HEK293 (cell line): ENCODE measurements at regions not wholly inside any gene's neighbourhood (a gene's known extent, or its start where the extent isn't known, plus 50 kb on each side); places are given as distances from the start of the nearest gene placed in this dataset.

Experiments
- EGR2 ChIP-seq: fragments of 450-650 bp; formaldehyde crosslinking; IDR thresholded peaks from 2 replicates; pipeline ENCODE4 v1.5.1; 2016; ENCODE audit warnings: low read depth, missing biosample characterization, missing genetic modification characterization
- MEIS1 ChIP-seq: sonication (generic); formaldehyde crosslinking; IDR thresholded peaks from 2 replicates; pipeline ENCODE4 v1.8.1; 2022; ENCODE audit warnings: missing genetic modification reagents, mild to moderate bottlenecking, borderline replicate concordance
- MYNN ChIP-seq: fragments of 450-650 bp; formaldehyde crosslinking; IDR thresholded peaks from 2 replicates; pipeline ENCODE4 v1.5.1; 2016; ENCODE audit warnings: missing biosample characterization, missing genetic modification characterization, borderline replicate concordance
- REST ChIP-seq: fragments of 450-650 bp; formaldehyde crosslinking; IDR thresholded peaks from 2 replicates; pipeline ENCODE4 v1.5.1; 2016; ENCODE audit warnings: missing biosample characterization, missing genetic modification characterization
- SP3 ChIP-seq: fragments of 450-650 bp; formaldehyde crosslinking; IDR thresholded peaks from 2 replicates; pipeline ENCODE4 v1.5.1; 2016; ENCODE audit warnings: missing biosample characterization, missing genetic modification characterization
- ZBTB1 ChIP-seq: fragments of 450-650 bp; formaldehyde crosslinking; IDR thresholded peaks from 2 replicates; pipeline ENCODE4 v1.5.1; 2016; ENCODE audit warnings: missing biosample characterization, missing genetic modification characterization
- ZEB2 ChIP-seq: fragments of 450-650 bp; formaldehyde crosslinking; IDR thresholded peaks from 2 replicates; pipeline ENCODE4 v1.5.1; 2016; ENCODE audit warnings: missing biosample characterization, missing genetic modification characterization
- ZNF10 ChIP-seq: fragments of 450-650 bp; formaldehyde crosslinking; IDR thresholded peaks from 2 replicates; pipeline ENCODE4 v1.5.1; 2017; ENCODE audit warnings: missing biosample characterization, missing genetic modification characterization
- ZNF155 ChIP-seq: fragments of 450-650 bp; formaldehyde crosslinking; IDR thresholded peaks from 2 replicates; pipeline ENCODE4 v1.5.1; 2016; ENCODE audit warnings: missing biosample characterization, missing genetic modification characterization
- ZNF174 ChIP-seq: fragments of 450-650 bp; formaldehyde crosslinking; IDR thresholded peaks from 2 replicates; pipeline ENCODE4 v1.5.0; 2017; ENCODE audit warnings: missing biosample characterization, mild to moderate bottlenecking, missing genetic modification characterization
- ZNF221 ChIP-seq: fragments of 450-650 bp; formaldehyde crosslinking; IDR thresholded peaks from 2 replicates; pipeline ENCODE4 v1.5.1; 2017; ENCODE audit warnings: missing biosample characterization, missing genetic modification characterization, borderline replicate concordance
- ZNF23 ChIP-seq: fragments of 450-650 bp; formaldehyde crosslinking; IDR thresholded peaks from 2 replicates; pipeline ENCODE4 v1.5.1; 2016; ENCODE audit warnings: missing biosample characterization, missing genetic modification characterization, borderline replicate concordance
- ZNF426 ChIP-seq: fragments of 450-650 bp; formaldehyde crosslinking; IDR thresholded peaks from 2 replicates; pipeline ENCODE4 v1.5.1; 2017; ENCODE audit warnings: missing biosample characterization, missing genetic modification characterization, mild to moderate bottlenecking, inconsistent platforms, moderate library complexity
- ZNF529 ChIP-seq: fragments of 450-650 bp; formaldehyde crosslinking; IDR thresholded peaks from 2 replicates; pipeline ENCODE4 v1.5.1; 2017; ENCODE audit warnings: missing genetic modification characterization, missing biosample characterization; ENCODE audit not compliant: insufficient replicate concordance
- ZNF548 ChIP-seq: fragments of 450-650 bp; formaldehyde crosslinking; IDR thresholded peaks from 2 replicates; pipeline ENCODE4 v1.5.1; 2016; ENCODE audit warnings: missing biosample characterization, missing genetic modification characterization
- ZNF580 ChIP-seq: fragments of 450-650 bp; formaldehyde crosslinking; IDR thresholded peaks from 2 replicates; pipeline ENCODE4 v1.5.1; 2016; ENCODE audit warnings: missing biosample characterization, missing genetic modification characterization
- ZNF654 ChIP-seq: fragments of 450-650 bp; formaldehyde crosslinking; IDR thresholded peaks from 2 replicates; pipeline ENCODE4 v1.5.1; 2016; ENCODE audit warnings: low read depth, missing biosample characterization, missing genetic modification characterization
- ZNF658 ChIP-seq: fragments of 450-650 bp; formaldehyde crosslinking; IDR thresholded peaks from 2 replicates; pipeline ENCODE4; 2016; ENCODE audit warnings: missing biosample characterization, missing genetic modification characterization
- ZNF660 ChIP-seq: fragments of 450-650 bp; IDR thresholded peaks from 2 replicates; pipeline ENCODE4 v1.5.1; 2018; ENCODE audit warnings: missing biosample characterization, mild to moderate bottlenecking, missing genetic modification characterization
- ZNF670 ChIP-seq: fragments of 450-650 bp; formaldehyde crosslinking; IDR thresholded peaks from 2 replicates; pipeline ENCODE4 v1.5.1; 2016; ENCODE audit warnings: missing biosample characterization, missing genetic modification characterization, low read depth
- TF ChIP-seq, protein P1 (sequence below): fragments of 450-650 bp; formaldehyde crosslinking; IDR thresholded peaks from 2 replicates; pipeline ENCODE4 v1.5.1; 2016; ENCODE audit warnings: missing biosample characterization, missing genetic modification characterization
- TF ChIP-seq, protein P2 (sequence below): fragments of 450-650 bp; formaldehyde crosslinking; IDR thresholded peaks from 2 replicates; pipeline ENCODE4 v1.5.1; 2016; ENCODE audit warnings: missing biosample characterization, missing genetic modification characterization

DNA sequence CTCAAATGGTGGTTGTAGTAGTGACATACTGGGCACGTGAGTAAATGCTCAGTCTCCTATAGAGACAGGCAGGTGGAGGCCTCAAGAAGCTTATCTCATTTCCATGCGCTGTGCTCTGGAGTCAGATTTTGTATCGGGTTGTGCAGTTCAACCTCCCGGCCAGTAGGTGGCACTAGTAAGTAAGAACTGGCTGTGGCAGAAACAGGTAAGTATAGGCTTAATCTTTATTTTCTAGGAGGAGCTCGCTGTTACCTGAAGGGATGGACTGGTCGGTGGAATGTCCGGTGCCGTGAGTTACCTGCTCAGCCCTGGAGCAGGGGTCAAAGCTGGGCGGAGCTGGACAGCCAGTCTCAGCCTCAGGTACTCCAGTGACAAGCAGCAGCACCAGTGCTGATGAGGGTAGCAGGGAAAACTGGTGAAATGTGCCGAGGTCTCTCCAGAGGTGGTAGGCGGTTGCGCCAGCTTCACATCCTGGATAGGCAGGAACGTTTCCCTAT, 880.1 kb upstream of the SEMA6A start (continued):
- TF ChIP-seq ZNF580 (tag by site-specific recombination) (0 out of 2 replicates have a peak, but pooled peaks have one; percentile 23), ZNF548 (no peak), ZNF529 (tag by site-specific recombination) (no peak), ZNF670 (no peak), EGR2 (tag by site-specific recombination) (no peak), ZNF221 (tag by site-specific recombination) (no peak), ZNF654 (tag by site-specific recombination) (peak; percentile 71), ZNF660 (tag by site-specific recombination) (0 out of 2 replicates have a peak, but pooled peaks have one; percentile 34), ZEB2 (tag by site-specific recombination) (peak; percentile 76), REST (tag by site-specific recombination) (peak; percentile 13; the same call in 1 of the 2 replicates), MEIS1 (CRISPR knock-in tag) (no peak), ZNF174 (tag by site-specific recombination) (no peak), ZNF10 (tag by site-specific recombination) (peak; percentile 68), ZNF23 (no peak), ZNF658 (tag by site-specific recombination) (no peak), ZNF426 (tag by site-specific recombination) (no peak), ZBTB1 (tag by site-specific recombination) (no peak), MYNN (tag by site-specific recombination) (no peak), SP3 (tag by site-specific recombination) (0 out of 2 replicates have a peak, but pooled peaks have one; percentile 33), ZNF155 (tag by site-specific recombination) (no peak)
- TF ChIP-seq, protein P1, sequence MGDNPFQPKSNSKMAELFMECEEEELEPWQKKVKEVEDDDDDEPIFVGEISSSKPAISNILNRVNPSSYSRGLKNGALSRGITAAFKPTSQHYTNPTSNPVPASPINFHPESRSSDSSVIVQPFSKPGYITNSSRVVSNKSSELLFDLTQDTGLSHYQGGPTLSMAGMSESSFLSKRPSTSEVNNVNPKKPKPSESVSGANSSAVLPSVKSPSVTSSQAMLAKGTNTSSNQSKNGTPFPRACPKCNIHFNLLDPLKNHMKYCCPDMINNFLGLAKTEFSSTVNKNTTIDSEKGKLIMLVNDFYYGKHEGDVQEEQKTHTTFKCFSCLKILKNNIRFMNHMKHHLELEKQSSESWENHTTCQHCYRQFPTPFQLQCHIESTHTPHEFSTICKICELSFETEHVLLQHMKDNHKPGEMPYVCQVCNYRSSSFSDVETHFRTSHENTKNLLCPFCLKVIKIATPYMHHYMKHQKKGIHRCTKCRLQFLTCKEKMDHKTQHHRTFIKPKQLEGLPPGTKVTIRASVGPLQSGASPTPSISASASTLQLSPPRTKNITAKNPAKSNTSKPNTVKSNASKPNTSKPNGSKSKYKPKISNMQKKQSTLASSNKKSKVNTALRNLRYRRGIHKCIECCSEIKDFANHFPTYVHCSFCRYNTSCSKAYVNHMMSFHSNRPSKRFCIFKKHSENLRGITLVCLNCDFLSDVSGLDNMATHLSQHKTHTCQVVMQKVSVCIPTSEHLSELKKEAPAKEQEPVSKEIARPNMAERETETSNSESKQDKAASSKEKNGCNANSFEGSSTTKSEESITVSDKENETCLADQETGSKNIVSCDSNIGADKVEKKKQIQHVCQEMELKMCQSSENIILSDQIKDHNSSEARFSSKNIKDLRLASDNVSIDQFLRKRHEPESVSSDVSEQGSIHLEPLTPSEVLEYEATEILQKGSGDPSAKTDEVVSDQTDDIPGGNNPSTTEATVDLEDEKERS (tag by site-specific recombination): no peak
- TF ChIP-seq, protein P2, sequence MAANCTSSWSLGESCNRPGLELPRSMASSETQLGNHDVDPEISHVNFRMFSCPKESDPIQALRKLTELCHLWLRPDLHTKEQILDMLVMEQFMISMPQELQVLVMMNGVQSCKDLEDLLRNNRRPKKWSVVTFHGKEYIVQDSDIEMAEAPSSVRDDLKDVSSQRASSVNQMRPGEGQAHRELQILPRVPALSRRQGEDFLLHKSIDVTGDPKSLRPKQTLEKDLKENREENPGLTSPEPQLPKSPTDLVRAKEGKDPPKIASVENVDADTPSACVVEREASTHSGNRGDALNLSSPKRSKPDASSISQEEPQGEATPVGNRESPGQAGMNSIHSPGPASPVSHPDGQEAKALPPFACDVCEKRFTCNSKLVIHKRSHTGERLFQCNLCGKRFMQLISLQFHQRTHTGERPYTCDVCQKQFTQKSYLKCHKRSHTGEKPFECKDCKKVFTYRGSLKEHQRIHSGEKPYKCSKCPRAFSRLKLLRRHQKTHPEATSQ (tag by site-specific recombination): no peak
